ENCODE measurements at regions not wholly inside any gene's neighbourhood (a gene's known extent, or its start where the extent isn't known, plus 50 kb on each side); places are given as distances from the start of the nearest gene placed in this dataset.

- TF ChIP-seq EZH2 (IDR thresholded peaks at IDR 0.05): no peak
- TF ChIP-seq POLR2AphosphoS5 (IDR thresholded peaks at IDR 0.05; ENCODE audit: borderline replicate concordance, low read depth, low read length): no peak
Measured at GRCh38 chr3:159805411-159805772, 183.2 kb upstream of the IL12A start.

All from SK-N-MC (cell line).